PC-9 (cell line): ENCODE measurements at regions not wholly inside any gene's neighbourhood (a gene's known extent, or its start where the extent isn't known, plus 50 kb on each side); places are given as distances from the start of the nearest gene placed in this dataset.

ENCODE experiments used
- BruUV-seq: library from RNA; stranded (reverse); fragments of 400-500 nt; replicated peaks from 2 replicates; lab custom pipeline; 2021; lab: Mats Ljungman, UMichigan
- CTCF ChIA-PET: fragments of 300-600 bp; sonication (Branson Sonifier 250); formaldehyde crosslinking; loops from one replicate; lab custom pipeline; 2022; ENCODE audit warnings: antibody characterized with exemption; lab: Charles Lee
- POLR2A ChIA-PET: fragments of 300-600 bp; sonication (Branson Sonifier 250); formaldehyde crosslinking; loops from one replicate; lab custom pipeline; 2022; ENCODE audit warnings: antibody characterized with exemption; ENCODE audit not compliant: unreplicated experiment; lab: Charles Lee
- DNase-seq, 2 experiments: peaks; one replicate each; pipeline versions ENCODE4 v3.0.0 to v3.0.0-alpha.2; 2015 to 2022; ENCODE audit warnings: mixed read lengths in 1 of 2
- H2AFZ ChIP-seq: fragments of 200-600 bp; sonication (generic); 2 replicates; pipeline ENCODE4 v1.8.1; 2017; ENCODE audit warnings: antibody characterized with exemption
- H3F3A ChIP-seq: fragments of 200-600 bp; sonication (generic); 2 replicates; pipeline ENCODE4 v1.8.1; 2017; ENCODE audit warnings: antibody characterized with exemption, mild to moderate bottlenecking, low read depth; ENCODE audit not compliant: insufficient read depth
- H3K27ac ChIP-seq: fragments of 200-600 bp; sonication (generic); 2 replicates; pipeline ENCODE4 v1.6.1; 2016; ENCODE audit warnings: mixed run types
- H3K27me3 ChIP-seq: fragments of 200-600 bp; sonication (generic); 2 replicates; pipeline ENCODE4 v1.6.1; 2016; ENCODE audit warnings: low read depth, mixed run types; ENCODE audit not compliant: insufficient read depth
- H3K36me3 ChIP-seq: fragments of 200-600 bp; sonication (generic); 2 replicates; pipeline ENCODE4 v1.6.1; 2016; ENCODE audit warnings: low read depth, mixed run types
- H3K4me1 ChIP-seq: fragments of 200-600 bp; sonication (generic); replicated peaks from 2 replicates; pipeline ENCODE4 v1.6.1; 2016; ENCODE audit warnings: mixed run types; ENCODE audit not compliant: insufficient read depth
- H3K4me2 ChIP-seq: fragments of 200-600 bp; sonication (generic); 2 replicates; pipeline ENCODE4 v1.6.1; 2017; ENCODE audit warnings: mixed run types
- H3K4me3 ChIP-seq: fragments of 200-600 bp; sonication (generic); 2 replicates; pipeline ENCODE4 v1.6.1; 2016; ENCODE audit warnings: mixed run types
- H3K79me2 ChIP-seq: fragments of 200-600 bp; sonication (generic); 2 replicates; pipeline ENCODE4 v1.6.1; 2017; ENCODE audit warnings: low read depth, mixed run types
- H3K9me2 ChIP-seq: fragments of 200-600 bp; sonication (generic); 2 replicates; pipeline ENCODE4 v1.8.1; 2017; ENCODE audit warnings: mild to moderate bottlenecking; ENCODE audit not compliant: insufficient read depth
- H3K9me3 ChIP-seq: fragments of 200-600 bp; sonication (generic); 2 replicates; pipeline ENCODE4 v1.8.1; 2016; ENCODE audit warnings: low read depth; ENCODE audit not compliant: insufficient read depth
- H4K20me1 ChIP-seq: fragments of 200-600 bp; sonication (generic); 2 replicates; pipeline ENCODE4 v1.8.1; 2017; ENCODE audit not compliant: insufficient read depth
- CTCF ChIP-seq: fragments of 200-600 bp; sonication (generic); conservative IDR thresholded peaks from 2 replicates; pipeline ENCODE4 v1.6.1; 2017; ENCODE audit warnings: mixed run types, antibody characterized with exemption, mild to moderate bottlenecking, moderate library complexity
- EZH2 ChIP-seq: fragments of 200-600 bp; sonication (generic); IDR thresholded peaks from 2 replicates; pipeline ENCODE4 v1.8.0; 2017; ENCODE audit warnings: antibody characterized with exemption, low read depth
- intact Hi-C: fragments of 100-400 bp; cut with micrococcal nuclease; formaldehyde crosslinking; loops from one replicate; pipeline ENCODE4 v1.10.0; 2022; ENCODE audit not compliant: unreplicated experiment

GRCh38 chr4:160161026-160161425 lies 1058.1 kb downstream of the RAPGEF2 start:
- intact Hi-C loops = no loop called here
- H3K79me2 ChIP-seq = no peaks in the 10 kb centered on the region
- H3K27ac ChIP-seq = no peak overlapping the region
- no peak overlapping the region for H2AFZ ChIP-seq
- H3K9me2 ChIP-seq = no peaks in the 10 kb centered on the region
- CTCF ChIA-PET = no interaction called here
- no peaks in the 10 kb centered on the region for H4K20me1 ChIP-seq
- TF ChIP-seq CTCF = no peak
- TF ChIP-seq EZH2 = no peak
- H3K27me3 ChIP-seq = no peaks in the 10 kb centered on the region
- no peaks in the 10 kb centered on the region for H3K36me3 ChIP-seq
- DNase-seq = no peak
- BruUV-seq = no TSS peak
- H3F3A ChIP-seq = no peaks in the 10 kb centered on the region
- H3K9me3 ChIP-seq = no peaks in the 10 kb centered on the region
- H3K4me2 ChIP-seq = no peak overlapping the region
- H3K4me1 ChIP-seq = no peaks in the 10 kb centered on the region
- no peak overlapping the region for H3K4me3 ChIP-seq
- POLR2A ChIA-PET = no interaction called here

- intact Hi-C loops = no loop called here
- Histone ChIP-seq H3K9me2 (no peaks in the 10 kb centered on the region), H3K4me3 (no peak overlapping the region), H3K79me2 (no peaks in the 10 kb centered on the region), H4K20me1 (no peaks in the 10 kb centered on the region), H3K4me2 (no peak overlapping the region), H3K36me3 (no peaks in the 10 kb centered on the region), H3K9me3 (no peaks in the 10 kb centered on the region; the same call in 1 of the 2 replicates), H3F3A (no peaks in the 10 kb centered on the region), H3K4me1 (no peaks in the 10 kb centered on the region), H3K27me3 (no peaks in the 10 kb centered on the region), H2AFZ (no peak overlapping the region), H3K27ac (no peak overlapping the region)
- CTCF ChIA-PET = no interaction called here
- TF ChIP-seq CTCF (no peak), EZH2 (no peak)
- DNase-seq = no peak
- BruUV-seq = no TSS peak
- POLR2A ChIA-PET = interaction anchor here (0.7 kb wide), 1 partner anchor 83 kb away, joined by 3 read pairs; no protein-coding TSS in a partner anchor
Measured at GRCh38 chr4:160175064-160175643, 1072.3 kb downstream of the RAPGEF2 start.

- BruUV-seq = no TSS peak
- Histone ChIP-seq H3F3A (no peaks in the 10 kb centered on the region), H3K4me1 (no peaks in the 10 kb centered on the region), H3K9me2 (no peaks in the 10 kb centered on the region), H3K9me3 (no peaks in the 10 kb centered on the region; the same call in 1 of the 2 replicates), H3K79me2 (no peaks in the 10 kb centered on the region), H3K27ac (no peak overlapping the region), H4K20me1 (no peaks in the 10 kb centered on the region), H2AFZ (no peak overlapping the region), H3K27me3 (no peaks in the 10 kb centered on the region), H3K4me2 (no peak overlapping the region), H3K36me3 (no peaks in the 10 kb centered on the region), H3K4me3 (no peak overlapping the region)
- no peak for DNase-seq
- intact Hi-C loops = no loop called here
- ChIA-PET CTCF (no interaction called here), POLR2A (no interaction called here)
- TF ChIP-seq CTCF = no peak
- TF ChIP-seq EZH2 = no peak
Measured at GRCh38 chr4:160180211-160180610, 1077.3 kb downstream of the RAPGEF2 start.
